Mesodermal cell (in vitro differentiated cells): ENCODE measurements at regions not wholly inside any gene's neighbourhood (a gene's known extent, or its start where the extent isn't known, plus 50 kb on each side); places are given as distances from the start of the nearest gene placed in this dataset.

Experiments
- H3K27ac ChIP-seq: 2 replicates; pipeline ENCODE4 v1.7.0; 2013; ENCODE audit warnings: mild to moderate bottlenecking, low read depth, low read length, moderate library complexity; ENCODE audit not compliant: severe bottlenecking
- H3K36me3 ChIP-seq: 2 replicates; pipeline ENCODE4 v1.7.1; 2013; ENCODE audit warnings: mild to moderate bottlenecking, low read length, moderate library complexity; ENCODE audit not compliant: control insufficient read depth, insufficient read depth
- H3K4me1 ChIP-seq: one replicate; pipeline ENCODE4 v1.7.1; 2013; ENCODE audit warnings: mild to moderate bottlenecking, low read length; ENCODE audit not compliant: insufficient read depth, control insufficient read depth, poor library complexity, severe bottlenecking
- H3K4me3 ChIP-seq: 2 replicates; pipeline ENCODE4 v1.7.0; 2013; ENCODE audit warnings: low read length, control low read depth, mild to moderate bottlenecking; ENCODE audit not compliant: insufficient read depth, poor library complexity, severe bottlenecking; ENCODE audit errors: extremely low read depth
- H3K9me3 ChIP-seq: 2 replicates; pipeline ENCODE4 v1.7.1; 2013; ENCODE audit warnings: mild to moderate bottlenecking, low read length, moderate library complexity; ENCODE audit not compliant: control insufficient read depth
- WGBS, 2 experiments: methylation state at CpG; one replicate each; pipeline ENCODE4 v1.1.5; 2013; ENCODE audit warnings: missing lambda C conversion rate in 2 of 2; ENCODE audit not compliant: insufficient coverage in 2 of 2; 5-methylcytosine and 5-hydroxymethylcytosine counted together

- 100% methylated on average over 1 of the region's 2 CpGs for WGBS, 2 experiments
- Histone ChIP-seq H3K9me3 (no peaks in the 10 kb centered on the region), H3K36me3 (no peaks in the 10 kb centered on the region), H3K27ac (no peak overlapping the region), H3K4me3 (no peak overlapping the region), H3K4me1 (peaks cover 6% of the 10 kb centered on the region)
Observed at GRCh38 chr1:187417520-187417919, 588.8 kb downstream of the PLA2G4A start.

- no peak overlapping the region for H3K27ac ChIP-seq
- no peaks in the 10 kb centered on the region for H3K36me3 ChIP-seq
- WGBS, 2 experiments: no CpG with 5 or more reads among the region's 1 CpG
- no peak overlapping the region for H3K4me3 ChIP-seq
- no peaks in the 10 kb centered on the region for H3K4me1 ChIP-seq
- no peaks in the 10 kb centered on the region for H3K9me3 ChIP-seq
Observed at GRCh38 chr1:187433598-187433997, 604.8 kb downstream of the PLA2G4A start.

- 100% methylated on average over 1 of the region's 3 CpGs; no CpG with 5 or more reads in 1 of the 2 experiments for WGBS, 2 experiments
Observed at GRCh38 chr1:187442603-187443002, 613.9 kb downstream of the PLA2G4A start.

GRCh38 chr1:187443939-187444338, 615.2 kb downstream of the PLA2G4A start:
- Histone ChIP-seq H3K9me3 (no peaks in the 10 kb centered on the region), H3K4me3 (no peak overlapping the region), H3K4me1 (no peaks in the 10 kb centered on the region), H3K36me3 (no peaks in the 10 kb centered on the region), H3K27ac (no peak overlapping the region)
- 100% methylated on average over 2 of the region's 3 CpGs for WGBS, 2 experiments

More at GRCh38 chr1:187442603-187443002, 613.9 kb downstream of the PLA2G4A start:
- no peak overlapping the region for H3K27ac ChIP-seq
- no peak overlapping the region for H3K4me3 ChIP-seq
- no peaks in the 10 kb centered on the region for H3K9me3 ChIP-seq
- no peaks in the 10 kb centered on the region for H3K36me3 ChIP-seq
- H3K4me1 ChIP-seq: no peaks in the 10 kb centered on the region

GRCh38 chr1:187445066-187445465, 616.3 kb downstream of the PLA2G4A start:
- Histone ChIP-seq H3K4me1 (no peaks in the 10 kb centered on the region), H3K9me3 (no peaks in the 10 kb centered on the region), H3K4me3 (no peak overlapping the region), H3K36me3 (no peaks in the 10 kb centered on the region), H3K27ac (peak overlapping the region; percentile 46)
- 67 to 100% methylated on average over 1 of the region's 2 CpGs for WGBS, 2 experiments

GRCh38 chr1:187451238-187451637, 622.5 kb downstream of the PLA2G4A start:
- Histone ChIP-seq H3K4me3 (no peak overlapping the region), H3K9me3 (no peaks in the 10 kb centered on the region), H3K4me1 (peaks cover 4% of the 10 kb centered on the region), H3K27ac (no peak overlapping the region), H3K36me3 (no peaks in the 10 kb centered on the region)
- WGBS, 2 experiments: 87 to 93% methylated on average over 3 to 4 of the region's 5 CpGs

GRCh38 chr1:187454010-187454409, 625.3 kb downstream of the PLA2G4A start:
- Histone ChIP-seq H3K9me3 (no peaks in the 10 kb centered on the region), H3K4me1 (peaks cover 4% of the 10 kb centered on the region), H3K4me3 (no peak overlapping the region), H3K36me3 (no peaks in the 10 kb centered on the region), H3K27ac (no peak overlapping the region)
- WGBS, 2 experiments: 100% methylated on average over 1 of the region's 3 CpGs; no CpG with 5 or more reads in 1 of the 2 experiments

- H3K36me3 ChIP-seq: no peaks in the 10 kb centered on the region
- H3K4me3 ChIP-seq: no peak overlapping the region
- H3K27ac ChIP-seq: no peak overlapping the region
- peaks cover 4% of the 10 kb centered on the region for H3K4me1 ChIP-seq
- H3K9me3 ChIP-seq: no peaks in the 10 kb centered on the region
- WGBS, 2 experiments: 72 to 92% methylated on average over 3 to 4 of the region's 5 CpGs
Observed at GRCh38 chr1:187456446-187456845, 627.7 kb downstream of the PLA2G4A start.

GRCh38 chr1:187460093-187460492, 631.3 kb downstream of the PLA2G4A start:
- Histone ChIP-seq H3K36me3 (no peaks in the 10 kb centered on the region), H3K4me3 (no peak overlapping the region), H3K4me1 (no peaks in the 10 kb centered on the region), H3K27ac (no peak overlapping the region), H3K9me3 (peaks cover 3% of the 10 kb centered on the region)
- WGBS, 2 experiments: 90% methylated on average over 2 of the region's 3 CpGs; no CpG with 5 or more reads in 1 of the 2 experiments

GRCh38 chr1:187464320-187464719, 635.6 kb downstream of the PLA2G4A start:
- no peaks in the 10 kb centered on the region for H3K4me1 ChIP-seq
- H3K4me3 ChIP-seq: no peak overlapping the region
- peaks cover 4% of the 10 kb centered on the region for H3K9me3 ChIP-seq
- H3K27ac ChIP-seq: no peak overlapping the region
- H3K36me3 ChIP-seq: no peaks in the 10 kb centered on the region
- no CpG with 5 or more reads among the region's 1 CpG for WGBS, 2 experiments

GRCh38 chr1:187465441-187465840, 636.7 kb downstream of the PLA2G4A start:
- Histone ChIP-seq H3K9me3 (peaks cover 4% of the 10 kb centered on the region), H3K4me3 (no peak overlapping the region), H3K36me3 (no peaks in the 10 kb centered on the region), H3K27ac (no peak overlapping the region), H3K4me1 (no peaks in the 10 kb centered on the region)
- 50% methylated on average over 1 of the region's 2 CpGs; no CpG with 5 or more reads in 1 of the 2 experiments for WGBS, 2 experiments
